ENCODE measurements at regions not wholly inside any gene's neighbourhood (a gene's known extent, or its start where the extent isn't known, plus 50 kb on each side); places are given as distances from the start of the nearest gene placed in this dataset.

- no peak for TF ChIP-seq CTCF (IDR thresholded peaks at IDR 0.05; ENCODE audit: insufficient read depth, low read depth, low read length, missing control alignments)
- DNase-seq (ENCODE audit: low read depth), result no peak
- no peak overlapping the region for H3K4me3 ChIP-seq (ENCODE audit: low read depth, low read length)
These were observed 83.5 kb upstream of the PRR16 start for GRCh38 chr5:120380644-120381043.

- no peak for DNase-seq (ENCODE audit: low read depth)
- TF ChIP-seq CTCF (IDR thresholded peaks at IDR 0.05; ENCODE audit: insufficient read depth, low read depth, low read length, missing control alignments), result no peak
These were observed 81.3 kb upstream of the PRR16 start for GRCh38 chr5:120382833-120383232.

GRCh38 chr5:120386981-120387380 is 77.1 kb upstream of the PRR16 start:
- H3K4me3 ChIP-seq (ENCODE audit: low read depth, low read length), result no peak overlapping the region
- TF ChIP-seq CTCF (IDR thresholded peaks at IDR 0.05; ENCODE audit: insufficient read depth, low read depth, low read length, missing control alignments), result no peak

More at GRCh38 chr5:120382833-120383232, 81.3 kb upstream of the PRR16 start:
- no peak overlapping the region for H3K4me3 ChIP-seq (ENCODE audit: low read depth, low read length)

GRCh38 chr5:120388016-120388781 is 75.9 kb upstream of the PRR16 start:
- H3K4me3 ChIP-seq (ENCODE audit: low read depth, low read length), result no peak overlapping the region
- no peak for DNase-seq (ENCODE audit: low read depth)
- TF ChIP-seq CTCF (IDR thresholded peaks at IDR 0.05; ENCODE audit: insufficient read depth, low read depth, low read length, missing control alignments), result no peak

More at GRCh38 chr5:120386981-120387380, 77.1 kb upstream of the PRR16 start:
- DNase-seq (ENCODE audit: low read depth), result no peak

- no peak for DNase-seq (ENCODE audit: low read depth)
- TF ChIP-seq CTCF (IDR thresholded peaks at IDR 0.05; ENCODE audit: insufficient read depth, low read depth, low read length, missing control alignments), result no peak
- H3K4me3 ChIP-seq (ENCODE audit: low read depth, low read length), result no peak overlapping the region
These were observed 69.8 kb upstream of the PRR16 start for GRCh38 chr5:120394259-120394658.

- H3K4me3 ChIP-seq (ENCODE audit: low read depth, low read length), result no peak overlapping the region
- no peak for DNase-seq (ENCODE audit: low read depth)
These were observed 67.9 kb upstream of the PRR16 start for GRCh38 chr5:120396186-120396585.

More at GRCh38 chr5:120396186-120396585, 67.9 kb upstream of the PRR16 start:
- TF ChIP-seq CTCF (IDR thresholded peaks at IDR 0.05; ENCODE audit: insufficient read depth, low read depth, low read length, missing control alignments), result no peak
